ENCODE measurements at regions not wholly inside any gene's neighbourhood (a gene's known extent, or its start where the extent isn't known, plus 50 kb on each side); places are given as distances from the start of the nearest gene placed in this dataset.

GRCh38 chr15:77553695-77554094 lies 79.0 kb downstream of the LINGO1 start:
- H3K4me1 ChIP-seq: no peaks in the 10 kb centered on the region
- no peak overlapping the region for H3K4me3 ChIP-seq (ENCODE audit: low read depth, low read length)
- H3K9ac ChIP-seq: no peak overlapping the region
- TF ChIP-seq CTCF (IDR thresholded peaks at IDR 0.05): no peak
- H3K4me2 ChIP-seq (ENCODE audit: low read length): no peak overlapping the region
- no peaks in the 10 kb centered on the region for H3K36me3 ChIP-seq (ENCODE audit: control insufficient read depth, insufficient read depth, low read length)
- H3K27ac ChIP-seq: no peak overlapping the region
- no peak overlapping the region for H2AFZ ChIP-seq
- no peaks in the 10 kb centered on the region for H3K27me3 ChIP-seq (ENCODE audit: control insufficient read depth, insufficient read depth, low read length)
- H3K9me3 ChIP-seq (ENCODE audit: control insufficient read depth, low read length): no peaks in the 10 kb centered on the region
- H3K79me2 ChIP-seq: no peaks in the 10 kb centered on the region

GRCh38 chr15:77553257-77553656 lies 79.5 kb downstream of the LINGO1 start:
- Histone ChIP-seq H3K4me2 (ENCODE audit: low read length) (no peak overlapping the region), H3K4me1 (no peaks in the 10 kb centered on the region), H3K27me3 (ENCODE audit: control insufficient read depth, insufficient read depth, low read length) (no peaks in the 10 kb centered on the region), H3K79me2 (no peaks in the 10 kb centered on the region), H3K9ac (no peak overlapping the region), H3K4me3 (ENCODE audit: low read depth, low read length) (no peak overlapping the region), H2AFZ (no peak overlapping the region), H3K36me3 (ENCODE audit: control insufficient read depth, insufficient read depth, low read length) (no peaks in the 10 kb centered on the region), H3K27ac (no peak overlapping the region), H3K9me3 (ENCODE audit: control insufficient read depth, low read length) (no peaks in the 10 kb centered on the region)
- TF ChIP-seq CTCF (IDR thresholded peaks at IDR 0.05): no peak

- no peak overlapping the region for H3K9ac ChIP-seq
- H3K4me2 ChIP-seq (ENCODE audit: low read length): no peak overlapping the region
- no peaks in the 10 kb centered on the region for H3K36me3 ChIP-seq (ENCODE audit: control insufficient read depth, insufficient read depth, low read length)
- H3K27me3 ChIP-seq (ENCODE audit: control insufficient read depth, insufficient read depth, low read length): no peaks in the 10 kb centered on the region
- H3K79me2 ChIP-seq: no peaks in the 10 kb centered on the region
- no peak overlapping the region for H2AFZ ChIP-seq
- H3K4me1 ChIP-seq: no peaks in the 10 kb centered on the region
- no peaks in the 10 kb centered on the region for H3K9me3 ChIP-seq (ENCODE audit: control insufficient read depth, low read length)
- no peak overlapping the region for H3K4me3 ChIP-seq (ENCODE audit: low read depth, low read length)
- no peak for TF ChIP-seq CTCF (IDR thresholded peaks at IDR 0.05)
- no peak overlapping the region for H3K27ac ChIP-seq
Observed at GRCh38 chr15:77552066-77552465, 80.6 kb downstream of the LINGO1 start.

- no peak overlapping the region for H3K9ac ChIP-seq
Observed at GRCh38 chr15:77550301-77551251, 82.1 kb downstream of the LINGO1 start.

More at GRCh38 chr15:77550301-77551251, 82.1 kb downstream of the LINGO1 start:
- no peaks in the 10 kb centered on the region for H3K79me2 ChIP-seq
- no peaks in the 10 kb centered on the region for H3K36me3 ChIP-seq (ENCODE audit: control insufficient read depth, insufficient read depth, low read length)
- H3K9me3 ChIP-seq (ENCODE audit: control insufficient read depth, low read length): no peaks in the 10 kb centered on the region
- no peak for TF ChIP-seq CTCF (IDR thresholded peaks at IDR 0.05)
- H3K4me2 ChIP-seq (ENCODE audit: low read length): no peak overlapping the region
- H3K27ac ChIP-seq: no peak overlapping the region
- no peak overlapping the region for H3K4me3 ChIP-seq (ENCODE audit: low read depth, low read length)
- no peak overlapping the region for H2AFZ ChIP-seq
- H3K4me1 ChIP-seq: no peaks in the 10 kb centered on the region
- no peaks in the 10 kb centered on the region for H3K27me3 ChIP-seq (ENCODE audit: control insufficient read depth, insufficient read depth, low read length)

Data from parathyroid adenoma (tissue), 2 donors.